OCI-LY7 (cell line): ENCODE measurements at regions not wholly inside any gene's neighbourhood (a gene's known extent, or its start where the extent isn't known, plus 50 kb on each side); places are given as distances from the start of the nearest gene placed in this dataset.

Experiments used
- BruUV-seq: library from RNA; stranded (reverse); fragments of 400-500 nt; replicated peaks from 2 replicates; lab custom pipeline; 2021; lab: Mats Ljungman, UMichigan
- CTCF ChIA-PET: fragments of 300-600 bp; sonication (Branson Sonifier 250); formaldehyde crosslinking; loops from one replicate; lab custom pipeline; 2022; ENCODE audit warnings: antibody characterized with exemption; ENCODE audit not compliant: unreplicated experiment; lab: Charles Lee
- POLR2A ChIA-PET: fragments of 300-600 bp; sonication (Branson Sonifier 250); formaldehyde crosslinking; loops from one replicate; lab custom pipeline; 2022; ENCODE audit warnings: antibody characterized with exemption; lab: Charles Lee
- DNase-seq: peaks from one replicate; pipeline ENCODE4 v3.0.0-alpha.2; 2015; ENCODE audit warnings: low spot score
- H2AFZ ChIP-seq: fragments of 200-600 bp; sonication (generic), shearing (Covaris generic); 2 replicates; pipeline ENCODE4 v1.6.1; 2014; ENCODE audit warnings: mild to moderate bottlenecking, antibody characterized with exemption, low read length, moderate library complexity
- H3K27ac ChIP-seq: fragments of 200-600 bp; sonication (generic); 2 replicates; pipeline ENCODE4 v1.5.1; 2014; ENCODE audit warnings: mixed run types, low read depth, mild to moderate bottlenecking, moderate library complexity, low read length, inconsistent platforms; ENCODE audit not compliant: poor library complexity, severe bottlenecking
- H3K36me3 ChIP-seq: fragments of 200-600 bp; sonication (generic); 2 replicates; pipeline ENCODE4 v1.6.1; 2014; ENCODE audit warnings: mild to moderate bottlenecking, antibody characterized with exemption, low read length, moderate library complexity, mixed read lengths; ENCODE audit not compliant: insufficient read depth
- H3K4me1 ChIP-seq: fragments of 200-600 bp; sonication (generic); 2 replicates; pipeline ENCODE4 v1.5.1; 2014; ENCODE audit warnings: mild to moderate bottlenecking, low read length; ENCODE audit not compliant: insufficient read depth, poor library complexity, severe bottlenecking
- H3K4me2 ChIP-seq: fragments of 200-600 bp; sonication (generic); 2 replicates; pipeline ENCODE4 v1.6.1; 2014; ENCODE audit warnings: mild to moderate bottlenecking, low read length
- H3K4me3 ChIP-seq: fragments of 200-600 bp; sonication (generic); 2 replicates; pipeline ENCODE4 v1.5.1; 2014; ENCODE audit warnings: mild to moderate bottlenecking, low read depth, low read length; ENCODE audit not compliant: poor library complexity, severe bottlenecking
- H3K79me2 ChIP-seq: fragments of 200-600 bp; sonication (generic); 2 replicates; pipeline ENCODE4 v1.6.1; 2016; ENCODE audit warnings: low read depth, mild to moderate bottlenecking, low read length, moderate library complexity, mixed read lengths; ENCODE audit not compliant: insufficient read depth
- H3K9me2 ChIP-seq: fragments of 200-600 bp; sonication (generic); 2 replicates; pipeline ENCODE4 v1.6.1; 2016; ENCODE audit warnings: mild to moderate bottlenecking, low read length, mixed read lengths; ENCODE audit not compliant: insufficient read depth
- H3K9me3 ChIP-seq: fragments of 200-600 bp; sonication (generic); 2 replicates; pipeline ENCODE4 v1.6.1; 2014; ENCODE audit warnings: mild to moderate bottlenecking, mixed run types, low read length, mixed read lengths
- H4K20me1 ChIP-seq: fragments of 200-600 bp; sonication (generic); 2 replicates; pipeline ENCODE4 v1.6.1; 2014; ENCODE audit warnings: mild to moderate bottlenecking, antibody characterized with exemption, low read length, moderate library complexity, mixed read lengths; ENCODE audit not compliant: insufficient read depth
- EZH2phosphoT487 ChIP-seq: fragments of 200-600 bp; sonication (generic); IDR thresholded peaks from 2 replicates; pipeline ENCODE4 v1.6.1; 2018; ENCODE audit warnings: low read depth, borderline replicate concordance, mild to moderate bottlenecking, mixed run types, antibody characterized with exemption, low read length, moderate library complexity, mixed read lengths
- intact Hi-C: fragments of 100-400 bp; cut with micrococcal nuclease; formaldehyde crosslinking; loops from one replicate; pipeline ENCODE4 v1.10.0; 2022; ENCODE audit not compliant: unreplicated experiment
- TF ChIP-seq, protein P1 (sequence below): fragments of 200-600 bp; sonication (generic); conservative IDR thresholded peaks from 2 replicates; pipeline ENCODE4 v1.5.1; 2014; ENCODE audit warnings: mild to moderate bottlenecking, antibody characterized with exemption, low read length, moderate library complexity, mixed read lengths

DNA sequence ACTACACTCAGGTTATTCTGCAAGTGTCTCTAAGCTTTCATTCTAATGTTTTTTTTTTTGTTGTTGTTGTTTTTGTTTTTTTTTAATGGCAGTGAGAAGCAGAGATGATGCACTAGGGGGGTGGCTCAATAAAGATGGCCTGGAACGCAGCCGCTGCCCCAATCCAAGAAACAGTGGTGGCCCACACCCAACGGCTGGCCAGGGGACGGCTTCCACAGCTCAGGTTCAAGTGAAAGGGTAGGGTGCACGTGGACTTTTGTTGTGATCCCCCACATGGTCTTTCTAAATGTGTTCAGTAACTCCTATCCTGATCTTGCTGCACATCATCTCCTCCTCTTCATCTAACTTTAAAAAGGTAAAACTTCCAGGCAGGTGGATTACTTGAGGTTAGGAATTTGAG lies 190.1 kb downstream of the NDUFA10 start:
- no peak for DNase-seq
- no peaks in the 10 kb centered on the region for H3K4me1 ChIP-seq
- no peak overlapping the region for H3K4me2 ChIP-seq
- no peaks in the 10 kb centered on the region for H3K9me3 ChIP-seq
- no peaks in the 10 kb centered on the region for H3K9me2 ChIP-seq
- H3K4me3 ChIP-seq: no peak overlapping the region
- intact Hi-C loops: no loop called here
- no peaks in the 10 kb centered on the region for H3K36me3 ChIP-seq
- H3K79me2 ChIP-seq: no peaks in the 10 kb centered on the region
- H4K20me1 ChIP-seq: no peaks in the 10 kb centered on the region
- BruUV-seq: no TSS peak
- ChIA-PET CTCF (no interaction called here), POLR2A (no interaction called here)
- no peak overlapping the region for H2AFZ ChIP-seq
- H3K27ac ChIP-seq: no peak overlapping the region
- no peak for TF ChIP-seq EZH2phosphoT487
- TF ChIP-seq, protein P1, sequence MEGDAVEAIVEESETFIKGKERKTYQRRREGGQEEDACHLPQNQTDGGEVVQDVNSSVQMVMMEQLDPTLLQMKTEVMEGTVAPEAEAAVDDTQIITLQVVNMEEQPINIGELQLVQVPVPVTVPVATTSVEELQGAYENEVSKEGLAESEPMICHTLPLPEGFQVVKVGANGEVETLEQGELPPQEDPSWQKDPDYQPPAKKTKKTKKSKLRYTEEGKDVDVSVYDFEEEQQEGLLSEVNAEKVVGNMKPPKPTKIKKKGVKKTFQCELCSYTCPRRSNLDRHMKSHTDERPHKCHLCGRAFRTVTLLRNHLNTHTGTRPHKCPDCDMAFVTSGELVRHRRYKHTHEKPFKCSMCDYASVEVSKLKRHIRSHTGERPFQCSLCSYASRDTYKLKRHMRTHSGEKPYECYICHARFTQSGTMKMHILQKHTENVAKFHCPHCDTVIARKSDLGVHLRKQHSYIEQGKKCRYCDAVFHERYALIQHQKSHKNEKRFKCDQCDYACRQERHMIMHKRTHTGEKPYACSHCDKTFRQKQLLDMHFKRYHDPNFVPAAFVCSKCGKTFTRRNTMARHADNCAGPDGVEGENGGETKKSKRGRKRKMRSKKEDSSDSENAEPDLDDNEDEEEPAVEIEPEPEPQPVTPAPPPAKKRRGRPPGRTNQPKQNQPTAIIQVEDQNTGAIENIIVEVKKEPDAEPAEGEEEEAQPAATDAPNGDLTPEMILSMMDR: no peak

DNA sequence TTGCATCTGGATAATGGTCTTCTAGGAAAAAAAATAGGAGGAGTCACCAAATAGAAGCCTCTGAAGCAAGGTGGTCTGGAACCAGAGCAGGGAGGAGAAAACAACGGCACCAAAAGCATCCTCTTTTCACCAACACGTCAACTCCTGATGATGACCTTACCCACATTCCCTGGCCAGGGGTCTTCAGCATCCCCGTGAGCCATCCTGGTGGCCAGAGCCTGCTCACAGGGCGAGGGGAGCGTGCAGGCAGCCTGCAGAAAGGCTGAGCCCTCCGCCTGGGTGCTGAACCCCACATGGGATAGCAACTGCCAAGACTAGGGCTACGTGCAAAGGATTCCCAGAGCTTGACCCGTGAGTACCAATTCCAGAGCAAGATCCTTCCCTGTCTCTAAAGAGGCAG lies 191.0 kb downstream of the NDUFA10 start:
- Histone ChIP-seq H3K4me1 (no peaks in the 10 kb centered on the region), H3K4me3 (no peak overlapping the region), H3K9me2 (no peaks in the 10 kb centered on the region), H3K36me3 (no peaks in the 10 kb centered on the region), H3K9me3 (no peaks in the 10 kb centered on the region), H4K20me1 (no peaks in the 10 kb centered on the region), H3K27ac (no peak overlapping the region), H2AFZ (no peak overlapping the region), H3K79me2 (no peaks in the 10 kb centered on the region), H3K4me2 (no peak overlapping the region)
- DNase-seq: no peak
- BruUV-seq: no TSS peak
- TF ChIP-seq EZH2phosphoT487: no peak
- TF ChIP-seq, protein P1: no peak
- CTCF ChIA-PET: no interaction called here
- intact Hi-C loops: no loop called here
- POLR2A ChIA-PET: no interaction called here

DNA sequence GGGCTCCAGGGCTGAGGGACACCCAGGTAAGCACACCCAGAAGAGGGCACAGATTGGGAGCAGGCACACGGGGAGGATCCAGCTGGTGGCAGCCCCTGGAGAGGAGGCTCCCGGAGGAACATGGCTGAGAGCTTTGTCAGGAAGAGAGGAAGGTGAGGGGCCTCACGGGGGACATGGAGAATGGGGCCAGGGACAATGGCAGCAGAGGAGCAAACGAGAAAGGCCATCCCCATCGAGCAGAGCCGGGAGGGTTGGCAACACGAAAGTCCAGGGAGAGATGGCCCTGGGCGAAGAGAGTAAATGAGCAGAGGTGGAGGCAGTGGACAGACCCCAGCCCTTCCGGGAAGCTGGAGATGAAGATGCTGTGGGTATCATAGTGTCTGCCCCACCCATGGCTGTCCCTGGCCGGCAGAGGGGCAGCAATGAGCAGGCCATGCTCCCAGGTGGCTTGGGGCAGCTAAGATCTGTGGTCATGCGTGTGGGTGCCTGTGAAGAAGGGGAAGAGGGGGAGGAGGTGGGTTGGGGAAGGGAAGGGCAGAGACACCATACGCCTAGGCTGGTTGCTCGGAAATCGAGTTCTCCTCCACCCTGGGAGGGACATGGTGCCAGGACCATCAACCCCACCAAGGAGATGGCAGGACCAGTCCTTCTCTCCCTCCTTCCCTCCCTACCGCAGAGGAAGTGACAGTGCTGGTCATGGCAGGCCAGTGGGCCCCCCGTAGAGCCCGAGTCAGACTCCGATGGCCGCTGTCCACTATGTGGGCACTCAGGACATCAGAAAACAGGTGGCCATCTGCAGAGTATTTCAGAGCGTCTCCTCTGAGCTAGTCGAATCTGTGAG lies 191.7 kb downstream of the NDUFA10 start:
- H3K4me3 ChIP-seq: no peak overlapping the region
- BruUV-seq: no TSS peak
- H4K20me1 ChIP-seq: no peaks in the 10 kb centered on the region

More for the DNA sequence above, 191.7 kb downstream of the NDUFA10 start:
- Histone ChIP-seq H2AFZ (no peak overlapping the region), H3K9me3 (no peaks in the 10 kb centered on the region), H3K4me2 (no peak overlapping the region), H3K79me2 (no peaks in the 10 kb centered on the region), H3K36me3 (no peaks in the 10 kb centered on the region), H3K27ac (no peak overlapping the region), H3K9me2 (no peaks in the 10 kb centered on the region), H3K4me1 (no peaks in the 10 kb centered on the region)
- CTCF ChIA-PET: no interaction called here
- POLR2A ChIA-PET: no interaction called here
- intact Hi-C loops: no loop called here
- no peak for DNase-seq
- no peak for TF ChIP-seq EZH2phosphoT487
- TF ChIP-seq, protein P1: no peak
